Neutrophil (primary cell): ENCODE measurements at regions not wholly inside any gene's neighbourhood (a gene's known extent, or its start where the extent isn't known, plus 50 kb on each side); places are given as distances from the start of the nearest gene placed in this dataset.

Source experiments
- H3K27ac ChIP-seq: fragments of 200-600 bp; sonication (generic); 2 replicates; pipeline ENCODE4 v1.5.1; 2016; ENCODE audit warnings: mild to moderate bottlenecking, moderate library complexity
- H3K27me3 ChIP-seq: fragments of 200-600 bp; sonication (generic); 2 replicates; pipeline ENCODE4 v1.6.0; 2016; ENCODE audit warnings: mild to moderate bottlenecking
- H3K36me3 ChIP-seq: fragments of 200-600 bp; sonication (generic); 2 replicates; pipeline ENCODE4 v1.5.1; 2017
- H3K4me1 ChIP-seq, 2 experiments: fragments of 200-600 bp in 1 of 2; sonication (generic) in 1 of 2; 1 replicate in 1 of 2; 2 replicates in 1 of 2; pipeline versions ENCODE4 v1.5.1 to v1.6.1; 2013 to 2016; ENCODE audit warnings: low read depth in 1 of 2, low read length in 1 of 2, mild to moderate bottlenecking in 1 of 2, moderate library complexity in 1 of 2; ENCODE audit not compliant: control insufficient read depth in 1 of 2, insufficient read depth in 1 of 2
- H3K4me3 ChIP-seq, 2 experiments: fragments of 200-600 bp in 1 of 2; sonication (generic) in 1 of 2; 1 replicate in 1 of 2; 2 replicates in 1 of 2; pipeline ENCODE4 v1.5.1; 2013 to 2016; ENCODE audit warnings: low read depth in 1 of 2, low read length in 1 of 2, mild to moderate bottlenecking in 1 of 2, moderate library complexity in 1 of 2
- H3K9me3 ChIP-seq: fragments of 200-600 bp; sonication (generic); 2 replicates; pipeline ENCODE4 v1.5.1; 2016
- TF ChIP-seq, protein P1 (sequence below): fragments of 200-600 bp; sonication (generic); IDR thresholded peaks from 2 replicates; pipeline ENCODE4 v1.5.1; 2016; ENCODE audit warnings: antibody characterized with exemption

DNA sequence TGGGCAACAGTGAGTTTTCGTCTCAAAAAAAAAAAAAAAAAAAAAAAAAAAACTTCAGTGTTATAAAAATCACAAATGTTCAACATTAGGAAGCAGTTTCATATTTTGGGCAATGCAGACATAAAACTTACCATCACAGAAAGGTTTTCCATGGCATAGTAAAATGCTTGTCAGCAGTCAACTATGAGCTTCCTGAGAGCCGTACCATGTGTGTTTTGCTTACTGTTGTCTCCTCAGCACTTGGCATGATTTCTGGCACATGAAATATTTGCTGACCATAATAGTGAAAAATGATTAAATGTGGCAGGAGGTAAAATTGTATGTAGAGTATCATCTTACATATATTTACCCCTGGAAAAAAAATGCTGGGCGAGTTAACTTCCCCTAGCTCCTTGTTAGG is 237.5 kb upstream of the SLC35B3 start:
- no peaks in the 10 kb centered on the region for H3K4me1 ChIP-seq
- H3K36me3 ChIP-seq, result no peaks in the 10 kb centered on the region
- H3K9me3 ChIP-seq, result no peaks in the 10 kb centered on the region
- no peaks in the 10 kb centered on the region for H3K27me3 ChIP-seq
- no peak overlapping the region for H3K27ac ChIP-seq
- TF ChIP-seq, protein P1, sequence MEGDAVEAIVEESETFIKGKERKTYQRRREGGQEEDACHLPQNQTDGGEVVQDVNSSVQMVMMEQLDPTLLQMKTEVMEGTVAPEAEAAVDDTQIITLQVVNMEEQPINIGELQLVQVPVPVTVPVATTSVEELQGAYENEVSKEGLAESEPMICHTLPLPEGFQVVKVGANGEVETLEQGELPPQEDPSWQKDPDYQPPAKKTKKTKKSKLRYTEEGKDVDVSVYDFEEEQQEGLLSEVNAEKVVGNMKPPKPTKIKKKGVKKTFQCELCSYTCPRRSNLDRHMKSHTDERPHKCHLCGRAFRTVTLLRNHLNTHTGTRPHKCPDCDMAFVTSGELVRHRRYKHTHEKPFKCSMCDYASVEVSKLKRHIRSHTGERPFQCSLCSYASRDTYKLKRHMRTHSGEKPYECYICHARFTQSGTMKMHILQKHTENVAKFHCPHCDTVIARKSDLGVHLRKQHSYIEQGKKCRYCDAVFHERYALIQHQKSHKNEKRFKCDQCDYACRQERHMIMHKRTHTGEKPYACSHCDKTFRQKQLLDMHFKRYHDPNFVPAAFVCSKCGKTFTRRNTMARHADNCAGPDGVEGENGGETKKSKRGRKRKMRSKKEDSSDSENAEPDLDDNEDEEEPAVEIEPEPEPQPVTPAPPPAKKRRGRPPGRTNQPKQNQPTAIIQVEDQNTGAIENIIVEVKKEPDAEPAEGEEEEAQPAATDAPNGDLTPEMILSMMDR, result no peak
- H3K4me3 ChIP-seq, result no peak overlapping the region

DNA sequence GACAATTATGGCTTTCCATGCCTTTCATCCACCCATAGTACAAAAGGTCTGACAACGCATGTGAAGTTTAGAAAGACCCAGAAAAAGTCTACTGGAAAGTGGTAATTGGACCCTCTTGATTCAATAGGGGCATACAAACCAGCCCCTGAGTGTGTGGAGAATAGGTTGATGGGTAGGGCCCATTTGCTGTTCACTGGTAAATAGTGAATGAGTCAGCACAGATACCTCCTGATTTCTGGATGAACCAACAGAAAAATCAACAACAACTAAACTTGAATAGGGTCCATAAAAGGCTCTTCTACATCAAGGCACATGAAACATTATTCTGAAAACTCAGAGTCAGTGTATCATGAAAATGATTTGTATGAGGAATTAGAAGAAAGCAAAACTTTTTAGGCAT is 235.4 kb upstream of the SLC35B3 start:
- no peaks in the 10 kb centered on the region for H3K36me3 ChIP-seq
- TF ChIP-seq, protein P1, result no peak
- no peak overlapping the region for H3K4me3 ChIP-seq

DNA sequence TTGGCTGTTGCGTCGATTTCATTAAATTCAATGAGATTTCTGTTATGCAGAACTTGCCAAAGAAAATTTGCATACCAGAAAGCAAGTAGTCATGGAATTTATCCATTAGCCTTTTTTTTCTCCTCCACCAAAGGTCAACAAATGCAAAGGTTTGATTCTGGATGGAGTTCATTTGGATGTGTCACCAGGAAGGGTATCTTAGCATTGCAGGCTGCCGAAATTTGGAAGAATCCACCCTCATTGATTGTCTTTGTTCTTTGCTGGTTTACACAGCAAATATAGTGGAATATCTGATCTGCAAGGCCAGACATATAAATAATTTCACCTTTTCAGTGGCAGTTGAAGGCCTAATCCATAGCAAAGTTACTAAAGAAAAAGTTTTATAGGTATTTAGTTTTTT is 229.4 kb upstream of the SLC35B3 start:
- Histone ChIP-seq H3K4me1 (no peaks in the 10 kb centered on the region), H3K4me3 (no peak overlapping the region)
- TF ChIP-seq, protein P1, result no peak

More for the DNA sequence above, 235.4 kb upstream of the SLC35B3 start:
- Histone ChIP-seq H3K4me1 (no peaks in the 10 kb centered on the region), H3K9me3 (no peaks in the 10 kb centered on the region), H3K27ac (no peak overlapping the region), H3K27me3 (no peaks in the 10 kb centered on the region)

DNA sequence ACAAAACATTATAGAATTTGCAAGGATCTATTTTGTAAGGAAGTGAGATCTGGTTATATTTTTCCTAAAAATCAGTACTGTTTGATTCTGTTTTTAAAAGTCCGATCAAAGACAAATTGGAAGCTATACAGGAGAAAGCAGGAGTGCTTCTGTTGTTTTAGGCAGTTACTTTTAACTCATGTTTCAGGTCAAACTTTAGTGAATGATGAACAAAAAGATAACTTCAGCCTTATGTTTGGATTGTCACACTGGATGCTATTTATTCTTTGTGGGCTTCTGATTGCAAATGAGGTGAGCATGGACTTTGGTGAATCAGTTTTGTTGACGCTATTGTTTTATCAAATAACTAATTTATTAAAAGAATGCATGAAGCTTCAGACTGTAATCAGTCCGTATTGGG is 228.7 kb upstream of the SLC35B3 start:
- H3K4me1 ChIP-seq, result no peaks in the 10 kb centered on the region
- H3K27me3 ChIP-seq, result no peaks in the 10 kb centered on the region
- no peak overlapping the region for H3K27ac ChIP-seq
- no peak overlapping the region for H3K4me3 ChIP-seq
- TF ChIP-seq, protein P1, result no peak
- H3K36me3 ChIP-seq, result no peaks in the 10 kb centered on the region
- H3K9me3 ChIP-seq, result no peaks in the 10 kb centered on the region

More for the DNA sequence above, 229.4 kb upstream of the SLC35B3 start:
- no peaks in the 10 kb centered on the region for H3K36me3 ChIP-seq
- no peak overlapping the region for H3K27ac ChIP-seq
- no peaks in the 10 kb centered on the region for H3K27me3 ChIP-seq
- H3K9me3 ChIP-seq, result no peaks in the 10 kb centered on the region

DNA sequence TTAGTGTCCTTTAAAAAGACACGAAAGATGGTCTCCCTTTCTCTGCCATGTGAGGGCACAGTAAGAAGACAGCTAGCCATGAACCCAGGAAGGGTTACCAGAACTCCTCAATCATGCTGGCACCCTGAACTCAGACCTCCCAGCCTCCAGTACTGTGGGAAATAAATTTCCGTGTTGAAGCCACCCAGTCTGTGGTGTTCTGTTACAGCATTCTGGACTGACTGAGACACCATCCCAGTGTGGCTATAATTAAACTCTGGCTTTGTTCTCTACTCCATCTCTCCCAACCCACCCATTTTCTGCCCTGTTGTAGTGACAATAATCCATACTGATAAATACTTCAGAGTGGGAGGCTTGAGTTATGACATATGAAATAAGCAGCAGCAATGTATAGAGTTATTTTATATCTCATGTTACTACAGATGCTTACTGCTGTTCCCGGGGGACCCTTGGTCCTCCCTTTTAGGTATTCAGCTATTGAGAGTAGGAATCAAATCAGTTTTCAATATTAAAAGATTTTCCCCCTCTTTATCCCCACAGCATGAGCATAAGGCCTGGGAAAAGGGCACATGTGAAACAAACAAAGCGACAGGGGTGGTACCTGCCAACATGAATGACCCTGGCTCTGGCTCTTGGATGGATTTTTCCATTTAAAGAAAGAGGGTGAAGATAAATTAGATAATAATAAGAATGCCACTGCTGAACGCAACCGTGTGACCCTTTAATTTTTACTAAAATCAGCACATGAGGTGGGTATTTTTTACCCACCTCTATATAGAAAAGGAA is 224.3 kb upstream of the SLC35B3 start:
- no peaks in the 10 kb centered on the region for H3K9me3 ChIP-seq
- no peaks in the 10 kb centered on the region for H3K27me3 ChIP-seq
- TF ChIP-seq, protein P1, result no peak
- no peak overlapping the region for H3K27ac ChIP-seq
- no peak overlapping the region for H3K4me3 ChIP-seq
- no peaks in the 10 kb centered on the region for H3K4me1 ChIP-seq
- no peaks in the 10 kb centered on the region for H3K36me3 ChIP-seq
